GM12892 (cell line): ENCODE measurements at regions not wholly inside any gene's neighbourhood (a gene's known extent, or its start where the extent isn't known, plus 50 kb on each side); places are given as distances from the start of the nearest gene placed in this dataset.

Experiments used
- DNase-seq: peaks from one replicate; pipeline ENCODE4 v3.0.0; 2011; ENCODE audit not compliant: insufficient read length
- FAIRE-seq: peaks from 2 replicates; lab custom pipeline; 2011; peaks lifted over from hg19 to GRCh38; lab: Jason Lieb, UNC
- POLR2A ChIP-seq: IDR thresholded peaks from 2 replicates; pipeline ENCODE4 v1.6.1; 2011; ENCODE audit warnings: low read depth, low read length, control low read depth
- POLR2AphosphoS5 ChIP-seq: IDR thresholded peaks from 2 replicates; pipeline ENCODE4 v1.6.1; 2011; ENCODE audit warnings: low read depth, low read length, control low read depth
- TAF1 ChIP-seq: IDR thresholded peaks from 2 replicates; pipeline ENCODE4 v1.6.1; 2011; ENCODE audit warnings: low read depth, mild to moderate bottlenecking, control low read depth, low read length, borderline replicate concordance

DNA sequence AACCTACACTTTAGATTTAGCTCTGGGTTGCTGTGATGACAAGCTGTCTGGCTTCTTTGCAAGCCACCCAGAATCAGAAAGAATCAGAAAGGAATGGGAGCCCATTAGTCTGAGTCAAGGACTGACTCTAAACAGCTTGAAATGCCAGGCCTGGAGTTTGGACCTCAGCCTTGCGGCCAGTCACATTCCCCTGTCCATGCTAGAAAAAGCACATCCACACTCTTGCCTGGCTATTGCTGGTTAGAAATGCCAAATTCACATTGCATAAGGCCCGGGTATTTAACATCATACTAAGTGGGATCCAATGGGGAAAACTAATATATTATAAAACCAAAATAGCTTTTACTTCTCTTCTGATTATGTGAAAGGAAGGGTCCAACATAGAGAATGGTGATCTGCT lies 756.8 kb upstream of the KLHL29 start:
- FAIRE-seq = no peak
- TF ChIP-seq POLR2AphosphoS5 = no peak
- TF ChIP-seq POLR2A = no peak
- TF ChIP-seq TAF1 = no peak
- no peak for DNase-seq

GRCh38 chr2:22628906-22629305 lies 756.1 kb upstream of the KLHL29 start:
- DNase-seq = no peak
- FAIRE-seq = no peak
- TF ChIP-seq POLR2A (no peak), POLR2AphosphoS5 (no peak), TAF1 (no peak)

GRCh38 chr2:22634167-22634566 lies 750.8 kb upstream of the KLHL29 start:
- TF ChIP-seq TAF1 (no peak), POLR2A (no peak), POLR2AphosphoS5 (no peak)
- FAIRE-seq = no peak
- no peak for DNase-seq

GRCh38 chr2:22656426-22656825 lies 728.6 kb upstream of the KLHL29 start:
- TF ChIP-seq POLR2A (no peak), POLR2AphosphoS5 (no peak), TAF1 (no peak)
- no peak for FAIRE-seq
- DNase-seq = no peak

DNA sequence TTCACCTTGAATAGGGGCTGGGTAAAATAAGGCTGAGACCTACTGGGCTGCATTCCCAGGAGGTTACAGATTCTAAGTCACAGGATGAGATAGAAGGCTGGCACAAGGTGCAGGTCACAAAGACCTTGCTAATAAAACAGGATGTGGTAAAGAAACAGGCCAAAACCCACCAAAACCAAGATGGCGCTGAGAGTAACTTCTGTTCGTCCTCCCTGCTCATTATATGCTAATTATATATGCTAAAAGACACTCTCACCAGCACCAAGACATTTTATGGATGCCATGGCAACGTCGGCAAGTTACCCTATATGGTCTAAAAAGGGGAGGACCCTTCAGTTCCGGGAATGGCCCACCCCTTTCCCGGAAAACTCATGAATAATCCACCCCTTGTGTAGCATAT lies 711.5 kb upstream of the KLHL29 start:
- TF ChIP-seq POLR2AphosphoS5 = no peak
- TF ChIP-seq POLR2A = no peak
- no peak for TF ChIP-seq TAF1
- FAIRE-seq = no peak
- no peak for DNase-seq

- no peak for FAIRE-seq
- TF ChIP-seq POLR2A (no peak), TAF1 (no peak), POLR2AphosphoS5 (no peak)
Measured at GRCh38 chr2:22683914-22684313, 701.1 kb upstream of the KLHL29 start.

GRCh38 chr2:22690096-22690495 lies 694.9 kb upstream of the KLHL29 start:
- FAIRE-seq (no peak), DNase-seq (no peak)
- TF ChIP-seq POLR2A = no peak
- no peak for TF ChIP-seq TAF1
- no peak for TF ChIP-seq POLR2AphosphoS5

More at GRCh38 chr2:22683914-22684313, 701.1 kb upstream of the KLHL29 start:
- no peak for DNase-seq

GRCh38 chr2:22691666-22692065 lies 693.3 kb upstream of the KLHL29 start:
- DNase-seq = no peak
- FAIRE-seq = no peak
- TF ChIP-seq POLR2AphosphoS5 (no peak), TAF1 (no peak), POLR2A (no peak)

DNA sequence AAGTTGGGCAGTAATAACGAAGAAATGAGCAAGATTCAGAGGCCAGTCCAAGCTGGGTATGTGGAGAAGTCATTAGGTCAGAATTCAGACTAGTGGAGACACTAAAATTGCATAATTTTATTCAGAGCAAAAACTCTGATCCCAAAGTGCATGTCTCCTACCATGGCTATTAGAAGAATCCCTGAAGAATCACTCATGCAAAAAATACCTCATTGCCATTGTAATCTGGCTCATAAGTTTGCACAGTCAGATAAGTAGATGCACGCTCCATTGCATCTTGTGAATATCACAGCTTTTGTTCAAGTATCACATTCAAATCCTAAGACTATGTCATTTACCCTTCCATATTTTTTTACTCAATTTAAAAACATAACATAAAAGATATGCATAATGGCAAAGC lies 692.2 kb upstream of the KLHL29 start:
- DNase-seq (no peak), FAIRE-seq (no peak)
- TF ChIP-seq POLR2A (no peak), POLR2AphosphoS5 (no peak), TAF1 (no peak)

DNA sequence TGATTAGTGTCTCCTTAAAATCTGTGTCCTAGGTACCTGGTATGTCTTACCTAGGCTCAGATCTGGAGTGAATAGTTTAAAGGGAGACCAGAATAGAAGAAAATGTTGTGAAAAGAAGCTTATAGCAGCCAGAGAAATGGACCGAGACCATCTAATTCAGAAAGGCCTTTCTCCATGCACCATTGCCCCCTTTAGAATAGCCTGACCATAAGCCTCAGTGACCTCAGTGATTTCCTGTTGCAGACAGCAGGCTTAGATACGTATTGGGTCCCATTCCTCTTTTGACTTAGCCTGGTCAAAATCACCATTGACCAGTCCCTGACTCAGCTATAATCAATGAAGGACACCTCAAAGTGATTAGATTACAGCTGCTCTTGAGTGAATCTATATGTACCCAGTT lies 690.7 kb upstream of the KLHL29 start:
- FAIRE-seq = no peak

GRCh38 chr2:22694856-22695255 lies 690.1 kb upstream of the KLHL29 start:
- no peak for FAIRE-seq
- DNase-seq = no peak
- TF ChIP-seq TAF1 (no peak), POLR2AphosphoS5 (no peak), POLR2A (no peak)

More for the DNA sequence above, 690.7 kb upstream of the KLHL29 start:
- TF ChIP-seq TAF1 (no peak), POLR2A (no peak), POLR2AphosphoS5 (no peak)
- DNase-seq = no peak

GRCh38 chr2:22697054-22697788 lies 687.8 kb upstream of the KLHL29 start:
- no peak for FAIRE-seq
- DNase-seq = no peak
- TF ChIP-seq POLR2AphosphoS5 (no peak), POLR2A (no peak), TAF1 (no peak)

DNA sequence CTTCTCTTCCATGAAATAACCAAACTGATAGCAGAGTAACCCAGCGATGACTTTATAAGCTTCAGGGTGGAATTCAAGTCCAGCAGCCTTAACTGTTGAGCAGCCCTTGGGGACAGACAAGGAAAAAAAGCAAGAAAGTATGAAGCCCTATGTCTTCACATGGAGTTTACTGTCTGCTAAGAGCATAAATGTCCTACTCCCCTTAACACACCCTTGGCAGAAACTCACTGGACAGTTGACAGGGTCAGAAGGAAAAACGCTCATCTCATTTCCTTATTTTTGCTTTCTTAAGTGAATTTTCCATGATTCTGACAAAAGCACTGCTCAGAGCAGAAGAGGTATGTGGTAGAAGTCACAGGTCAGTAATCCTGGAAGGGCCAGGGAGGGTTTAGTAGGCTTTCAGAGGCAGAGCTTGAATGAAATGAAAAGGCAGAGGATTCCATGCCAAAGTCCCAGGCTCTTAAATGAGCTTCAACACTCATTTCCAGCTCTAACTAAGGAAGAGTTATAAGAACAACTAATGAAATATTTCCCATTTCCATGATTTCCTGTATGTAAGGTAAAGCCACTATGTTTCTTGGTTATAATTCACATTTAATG lies 683.3 kb upstream of the KLHL29 start:
- no peak for TF ChIP-seq POLR2AphosphoS5
- no peak for TF ChIP-seq POLR2A
- TF ChIP-seq TAF1 = no peak
- FAIRE-seq = no peak

More for the DNA sequence above, 683.3 kb upstream of the KLHL29 start:
- no peak for DNase-seq
